ENCODE measurements at regions not wholly inside any gene's neighbourhood (a gene's known extent, or its start where the extent isn't known, plus 50 kb on each side); places are given as distances from the start of the nearest gene placed in this dataset.

DNA sequence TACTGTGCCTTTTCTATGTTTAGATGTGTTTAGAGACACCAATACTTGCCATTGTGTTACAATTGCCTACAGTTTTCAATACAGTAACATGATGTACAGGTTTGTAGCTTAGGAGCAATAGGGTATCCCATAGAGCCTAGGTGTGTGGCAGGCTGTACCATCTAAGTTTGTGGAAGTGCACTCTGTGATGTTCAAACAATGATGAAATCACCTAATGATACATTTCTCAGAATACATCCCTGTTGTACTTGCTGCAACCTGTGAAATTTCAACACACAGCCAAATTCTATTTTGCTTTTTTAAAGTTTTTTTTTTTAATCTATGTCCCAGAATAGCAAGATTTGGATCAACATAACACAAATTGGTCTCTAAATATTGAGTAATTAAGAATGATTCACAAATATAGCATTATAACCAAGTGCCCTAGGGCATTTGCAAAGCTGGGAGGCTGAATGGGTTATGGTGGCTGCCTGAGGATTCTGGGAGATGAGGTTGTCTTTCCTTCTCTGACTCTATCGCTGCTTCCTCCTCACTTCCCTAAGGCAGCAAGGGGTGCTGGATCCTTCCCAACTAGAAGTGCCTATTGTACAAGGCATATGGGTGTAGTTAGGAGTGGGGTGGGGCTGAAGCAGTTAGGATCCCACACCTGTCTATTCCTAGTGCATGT is 78.3 kb downstream of the SKA1 start:
- ChIA-PET POLR2A (no interaction called here), CTCF (no interaction called here)
- Histone ChIP-seq H3K36me3 (ENCODE audit: control insufficient read depth, insufficient read depth, low read length) (no peaks in the 10 kb centered on the region), H3K27me3 (ENCODE audit: control insufficient read depth, insufficient read depth, low read length) (no peaks in the 10 kb centered on the region), H3K4me3 (ENCODE audit: low read depth, low read length) (no peak overlapping the region)
- TF ChIP-seq CTCF (IDR thresholded peaks at IDR 0.05; ENCODE audit: insufficient read depth, low read depth, low read length): no peak
- DNase-seq (ENCODE audit: low read depth): no peak

DNA sequence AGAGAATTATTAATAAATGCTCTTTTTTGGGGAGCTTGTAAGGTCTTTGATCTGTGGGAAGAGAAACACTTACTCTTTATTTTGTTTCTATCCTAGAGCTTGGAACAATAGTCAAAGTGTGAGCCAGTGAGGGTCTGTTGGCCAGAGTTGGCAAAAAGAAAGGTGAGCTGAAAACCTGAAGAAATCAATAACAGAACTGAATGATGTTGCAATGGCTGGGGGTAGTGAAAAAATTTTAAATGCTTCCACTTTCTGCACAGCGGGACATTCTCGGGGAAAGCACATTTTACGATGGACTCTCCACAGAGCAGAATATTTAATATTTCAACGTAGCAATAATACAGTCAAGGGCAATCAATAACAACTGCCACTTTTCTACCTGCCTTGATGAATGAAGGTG is 78.9 kb downstream of the SKA1 start:
- ChIA-PET CTCF (no interaction called here), POLR2A (no interaction called here)
- H3K36me3 ChIP-seq (ENCODE audit: control insufficient read depth, insufficient read depth, low read length): no peaks in the 10 kb centered on the region
- no peak overlapping the region for H3K4me3 ChIP-seq (ENCODE audit: low read depth, low read length)
- H3K27me3 ChIP-seq (ENCODE audit: control insufficient read depth, insufficient read depth, low read length): no peaks in the 10 kb centered on the region
- no peak for DNase-seq (ENCODE audit: low read depth)
- TF ChIP-seq CTCF (IDR thresholded peaks at IDR 0.05; ENCODE audit: insufficient read depth, low read depth, low read length): no peak

DNA sequence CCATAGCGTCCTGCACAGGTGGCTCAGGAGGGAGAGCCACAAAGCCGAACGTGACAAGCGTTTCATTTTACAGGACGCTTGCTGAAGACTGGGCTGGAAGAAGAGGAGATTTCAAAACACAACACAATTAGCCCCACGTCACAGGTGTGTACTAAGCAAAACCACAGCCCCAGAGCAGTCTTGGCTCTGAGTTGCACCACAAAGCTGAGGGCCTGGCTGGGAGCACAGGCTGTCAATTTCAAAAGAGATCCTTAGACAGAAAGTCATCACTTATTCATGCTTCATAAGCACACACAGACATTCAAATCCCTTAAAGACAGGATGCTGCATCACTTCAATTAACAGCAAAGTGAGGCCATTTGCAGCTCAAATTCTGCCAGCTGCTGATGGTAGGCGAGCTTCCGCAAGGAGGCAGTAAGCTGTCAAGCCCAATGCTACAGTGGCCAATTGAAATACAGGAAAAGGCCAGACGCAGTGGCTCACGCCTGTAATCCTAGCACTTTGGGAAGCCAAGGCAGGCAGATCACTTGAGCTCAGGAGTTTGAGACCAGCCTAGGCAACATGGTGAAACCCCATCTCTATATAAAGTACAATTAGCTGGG is 79.6 kb downstream of the SKA1 start:
- POLR2A ChIA-PET: no interaction called here
- Histone ChIP-seq H3K27me3 (ENCODE audit: control insufficient read depth, insufficient read depth, low read length) (no peaks in the 10 kb centered on the region), H3K4me3 (ENCODE audit: low read depth, low read length) (no peak overlapping the region), H3K36me3 (ENCODE audit: control insufficient read depth, insufficient read depth, low read length) (no peaks in the 10 kb centered on the region)
- DNase-seq (ENCODE audit: low read depth): no peak
- CTCF ChIA-PET: no interaction called here
- TF ChIP-seq CTCF (IDR thresholded peaks at IDR 0.05; ENCODE audit: insufficient read depth, low read depth, low read length): no peak

GRCh38 chr18:50456285-50456684 is 81.4 kb downstream of the SKA1 start:
- no peak for TF ChIP-seq CTCF (IDR thresholded peaks at IDR 0.05; ENCODE audit: insufficient read depth, low read depth, low read length)
- H3K27me3 ChIP-seq (ENCODE audit: control insufficient read depth, insufficient read depth, low read length): no peaks in the 10 kb centered on the region
- no peaks in the 10 kb centered on the region for H3K36me3 ChIP-seq (ENCODE audit: control insufficient read depth, insufficient read depth, low read length)
- ChIA-PET CTCF (no interaction called here), POLR2A (no interaction called here)
- DNase-seq (ENCODE audit: low read depth): no peak
- no peak overlapping the region for H3K4me3 ChIP-seq (ENCODE audit: low read depth, low read length)

- DNase-seq (ENCODE audit: low read depth): no peak
- no peaks in the 10 kb centered on the region for H3K36me3 ChIP-seq (ENCODE audit: control insufficient read depth, insufficient read depth, low read length)
- H3K27me3 ChIP-seq (ENCODE audit: control insufficient read depth, insufficient read depth, low read length): no peaks in the 10 kb centered on the region
- TF ChIP-seq CTCF (IDR thresholded peaks at IDR 0.05; ENCODE audit: insufficient read depth, low read depth, low read length): no peak
- CTCF ChIA-PET: no interaction called here
- POLR2A ChIA-PET: no interaction called here
- no peak overlapping the region for H3K4me3 ChIP-seq (ENCODE audit: low read depth, low read length)
Observed at GRCh38 chr18:50457639-50458038, 82.8 kb downstream of the SKA1 start.

Measured in BJ (cell line).